Ishikawa (cell line): ENCODE measurements at regions not wholly inside any gene's neighbourhood (a gene's known extent, or its start where the extent isn't known, plus 50 kb on each side); places are given as distances from the start of the nearest gene placed in this dataset.

ENCODE experiments used
- CEBPB ChIP-seq: IDR thresholded peaks from 2 replicates; pipeline ENCODE4 v1.6.1; 2012
- CREB1 ChIP-seq: IDR thresholded peaks from 2 replicates; pipeline ENCODE4 v1.6.1; 2012; ENCODE audit warnings: low read depth
- EGR1 ChIP-seq: IDR thresholded peaks from 2 replicates; pipeline ENCODE4 v1.6.1; 2012
- EP300 ChIP-seq: IDR thresholded peaks from 2 replicates; pipeline ENCODE4 v1.6.1; 2012; ENCODE audit warnings: borderline replicate concordance
- FOXM1 ChIP-seq: IDR thresholded peaks from 2 replicates; pipeline ENCODE4 v1.6.1; 2012; ENCODE audit warnings: low read depth, borderline replicate concordance
- RAD21 ChIP-seq: IDR thresholded peaks from 2 replicates; pipeline ENCODE4 v1.6.1; 2012; ENCODE audit warnings: low read depth
- REST ChIP-seq: IDR thresholded peaks from 2 replicates; pipeline ENCODE4 v1.6.1; 2012; ENCODE audit warnings: low read depth, mild to moderate bottlenecking
- TAF1 ChIP-seq: IDR thresholded peaks from 2 replicates; pipeline ENCODE4 v1.6.1; 2012; ENCODE audit warnings: low read depth, mild to moderate bottlenecking
- TCF12 ChIP-seq: IDR thresholded peaks from 2 replicates; pipeline ENCODE4 v1.6.1; 2012; ENCODE audit warnings: low read depth
- TEAD4 ChIP-seq: IDR thresholded peaks from 2 replicates; pipeline ENCODE4 v1.6.1; 2012
- USF1 ChIP-seq: IDR thresholded peaks from 2 replicates; pipeline ENCODE4 v1.6.1; 2012
- YY1 ChIP-seq: IDR thresholded peaks from 2 replicates; pipeline ENCODE4 v1.6.1; 2012; ENCODE audit warnings: low read depth
- ZBTB7A ChIP-seq: IDR thresholded peaks from 2 replicates; pipeline ENCODE4 v1.6.1; 2012; ENCODE audit warnings: low read depth
- TF ChIP-seq, protein P1 (sequence below): IDR thresholded peaks from 2 replicates; pipeline ENCODE4 v1.6.1; 2012

GRCh38 chrX:40849906-40850823 lies 114.8 kb upstream of the MED14 start:
- TF ChIP-seq REST (no peak), FOXM1 (no peak), CEBPB (no peak), TAF1 (no peak), EP300 (no peak), RAD21 (no peak), USF1 (no peak), ZBTB7A (no peak), TCF12 (no peak), CREB1 (no peak), TEAD4 (no peak), EGR1 (no peak), YY1 (no peak)
- TF ChIP-seq, protein P1, sequence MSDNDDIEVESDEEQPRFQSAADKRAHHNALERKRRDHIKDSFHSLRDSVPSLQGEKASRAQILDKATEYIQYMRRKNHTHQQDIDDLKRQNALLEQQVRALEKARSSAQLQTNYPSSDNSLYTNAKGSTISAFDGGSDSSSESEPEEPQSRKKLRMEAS: no peak
